ENCODE measurements at regions not wholly inside any gene's neighbourhood (a gene's known extent, or its start where the extent isn't known, plus 50 kb on each side); places are given as distances from the start of the nearest gene placed in this dataset.

GRCh38 chr16:17605784-17606183 is 135.0 kb upstream of the XYLT1 start:
- no peak for DNase-seq (ENCODE audit: low read depth)

GRCh38 chr16:17603626-17604025 is 132.9 kb upstream of the XYLT1 start:
- no peak for DNase-seq (ENCODE audit: low read depth)

DNA sequence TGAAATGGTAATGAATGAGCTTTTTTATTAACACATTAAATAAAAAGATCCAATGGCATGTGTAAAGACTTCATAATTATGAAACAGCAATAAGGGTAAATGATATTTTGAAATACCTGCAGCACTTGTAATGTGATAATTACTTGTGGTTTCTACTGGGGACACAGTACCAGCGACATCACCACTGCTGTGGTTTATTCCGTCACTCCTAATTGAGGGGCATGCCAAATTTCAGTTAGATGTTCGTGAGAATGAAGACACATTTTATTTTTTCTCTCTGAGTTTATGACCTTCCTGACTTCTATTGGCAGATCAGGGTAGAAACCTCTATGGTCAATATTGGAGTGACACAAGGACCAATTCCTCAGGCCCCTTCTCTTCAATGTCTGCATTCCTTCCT is 131.9 kb upstream of the XYLT1 start:
- DNase-seq (ENCODE audit: low read depth): no peak

DNA sequence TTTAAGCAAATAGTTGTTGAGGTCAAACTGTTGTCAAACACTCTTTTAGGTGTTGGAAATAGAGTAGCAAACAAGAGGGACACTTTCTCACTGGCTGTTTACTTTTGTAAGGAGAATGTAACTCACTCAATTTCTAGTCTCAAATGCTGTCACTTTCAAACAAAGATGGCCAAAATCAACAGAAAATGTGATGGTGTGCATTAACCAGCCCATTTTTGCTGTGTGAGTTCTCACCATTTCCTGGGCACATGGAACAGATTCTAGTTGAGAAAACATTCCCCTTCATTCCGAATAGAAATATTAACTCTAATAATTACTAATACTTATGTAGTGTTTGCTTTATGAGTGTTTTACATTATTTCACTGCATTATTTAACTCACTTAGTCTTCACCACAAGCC is 128.2 kb upstream of the XYLT1 start:
- DNase-seq (ENCODE audit: low read depth): no peak

DNA sequence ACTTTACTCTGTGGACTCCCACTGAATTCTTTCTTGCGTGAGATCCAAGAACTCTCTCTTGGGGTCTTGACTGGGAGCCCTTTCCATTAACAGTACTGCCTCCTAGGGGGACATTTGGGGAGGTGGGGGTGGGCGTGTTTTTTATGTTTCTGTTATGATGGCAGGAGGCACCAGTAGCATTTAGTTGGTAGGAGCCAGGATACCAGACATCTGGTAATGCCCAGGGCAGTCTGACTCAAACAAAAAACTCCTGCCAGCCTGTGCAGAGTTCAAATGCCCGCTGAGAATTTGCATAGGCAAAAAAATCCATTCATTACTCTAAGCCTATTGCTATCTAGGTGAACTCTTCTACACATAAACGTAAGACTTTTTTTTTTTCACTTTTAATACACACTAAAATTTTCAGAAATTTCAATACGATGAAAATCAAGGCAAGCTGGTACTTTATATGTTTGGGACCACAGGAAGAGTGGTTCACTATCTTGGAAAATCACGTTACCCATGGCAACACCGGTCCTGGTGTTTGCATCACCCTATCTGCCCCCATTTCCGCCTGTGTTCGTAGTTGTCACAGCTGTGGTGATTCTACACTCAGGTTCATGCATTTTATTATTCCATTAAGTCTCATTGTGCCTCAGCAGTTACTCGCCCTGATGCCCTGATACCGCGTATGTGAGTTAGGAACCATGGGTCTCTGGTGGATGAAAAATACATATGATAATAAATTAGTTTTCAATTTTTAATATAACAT is 121.1 kb upstream of the XYLT1 start:
- no peak for DNase-seq (ENCODE audit: low read depth)

GRCh38 chr16:17590711-17591654 is 120.2 kb upstream of the XYLT1 start:
- DNase-seq (ENCODE audit: low read depth): no peak

- no peak for DNase-seq (ENCODE audit: low read depth)
Measured at GRCh38 chr16:17589898-17590297, 119.1 kb upstream of the XYLT1 start.

- DNase-seq (ENCODE audit: low read depth): no peak
Measured at GRCh38 chr16:17585449-17586074, 114.8 kb upstream of the XYLT1 start.

- DNase-seq (ENCODE audit: low read depth): peak; percentile 46
Measured at GRCh38 chr16:17578981-17579874, 108.5 kb upstream of the XYLT1 start.

DNA sequence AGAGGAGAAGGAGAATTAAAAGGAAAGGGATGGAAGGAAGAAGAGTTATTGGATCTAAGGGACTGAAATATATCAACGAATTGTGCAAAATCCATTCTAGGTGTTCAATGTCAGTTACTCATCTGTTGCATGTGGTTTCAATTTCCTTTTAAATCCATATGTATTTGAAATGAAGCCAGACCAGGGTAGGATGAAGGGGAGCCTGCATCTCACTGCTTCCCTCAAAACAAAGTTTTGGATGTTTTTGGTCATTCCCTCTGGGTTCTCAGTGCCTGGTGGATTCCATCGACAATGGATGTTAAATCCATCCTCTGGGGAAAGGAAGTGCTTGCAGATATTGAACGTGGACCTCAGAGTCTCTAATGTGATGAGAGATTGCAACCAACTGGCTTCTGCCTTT is 103.5 kb upstream of the XYLT1 start:
- DNase-seq (ENCODE audit: low read depth): no peak

DNA sequence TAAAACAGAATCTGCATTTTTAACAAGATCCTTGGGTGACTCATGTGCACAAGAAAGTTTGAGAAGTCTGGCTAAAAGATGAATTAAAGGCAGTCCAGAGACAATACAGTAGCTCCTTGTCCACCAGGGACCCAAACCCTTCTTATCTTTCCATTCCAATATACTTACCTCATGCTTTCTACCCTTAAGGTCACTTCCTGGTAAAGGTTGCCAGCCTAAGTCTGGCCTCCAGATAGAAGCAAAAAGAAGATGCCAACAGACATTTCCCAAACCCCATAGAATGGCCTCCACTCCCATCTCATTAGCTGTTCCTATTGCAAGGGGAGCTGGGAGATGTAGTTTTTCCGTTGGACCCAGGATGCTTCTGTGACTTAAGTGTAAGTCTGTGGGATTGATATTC is 101.4 kb upstream of the XYLT1 start:
- DNase-seq (ENCODE audit: low read depth): no peak

GRCh38 chr16:17571499-17572093 is 100.8 kb upstream of the XYLT1 start:
- DNase-seq (ENCODE audit: low read depth): no peak

- DNase-seq (ENCODE audit: low read depth): no peak
Measured at GRCh38 chr16:17568239-17568638, 97.5 kb upstream of the XYLT1 start.

DNA sequence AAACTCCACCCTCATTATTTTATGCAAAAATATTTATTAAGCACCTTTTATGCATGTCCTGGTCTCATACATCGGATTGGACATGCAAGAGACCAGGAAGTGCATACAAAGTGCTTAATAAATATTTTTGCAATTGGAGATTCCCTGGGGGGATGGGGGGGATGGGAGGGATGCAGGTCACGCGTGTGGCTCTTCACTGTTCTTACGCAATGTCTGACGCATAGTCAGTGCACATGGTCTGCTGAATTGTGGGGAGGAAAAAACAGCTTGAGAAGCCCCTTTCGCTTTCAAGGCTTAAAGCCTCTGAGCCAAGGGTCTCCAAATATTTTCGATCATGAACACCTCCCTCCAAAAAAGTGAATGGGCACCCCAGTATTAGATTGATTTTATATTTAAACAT is 96.7 kb upstream of the XYLT1 start:
- no peak for DNase-seq (ENCODE audit: low read depth)

GRCh38 chr16:17566656-17567450 is 96.1 kb upstream of the XYLT1 start:
- DNase-seq (ENCODE audit: low read depth): no peak

DNA sequence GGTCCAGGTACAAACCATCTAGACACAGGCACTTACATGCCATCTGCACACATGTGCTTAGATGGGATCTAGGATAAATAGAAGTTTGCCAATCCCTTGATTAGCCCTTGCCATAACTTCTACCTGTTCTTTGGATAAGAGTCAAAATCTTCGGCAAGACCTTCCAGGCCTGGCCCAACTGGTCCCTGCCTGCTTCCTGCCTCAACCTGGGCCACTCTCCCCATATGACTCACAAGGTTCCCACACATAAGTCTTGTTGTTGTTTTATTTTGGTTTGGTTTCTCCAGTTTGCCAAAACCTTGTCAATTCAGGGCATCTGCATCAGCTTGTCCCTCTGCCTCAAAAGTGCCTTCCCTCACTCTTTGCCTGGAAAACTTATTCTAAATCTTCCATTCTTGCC is 95.3 kb upstream of the XYLT1 start:
- DNase-seq (ENCODE audit: low read depth): no peak

DNA sequence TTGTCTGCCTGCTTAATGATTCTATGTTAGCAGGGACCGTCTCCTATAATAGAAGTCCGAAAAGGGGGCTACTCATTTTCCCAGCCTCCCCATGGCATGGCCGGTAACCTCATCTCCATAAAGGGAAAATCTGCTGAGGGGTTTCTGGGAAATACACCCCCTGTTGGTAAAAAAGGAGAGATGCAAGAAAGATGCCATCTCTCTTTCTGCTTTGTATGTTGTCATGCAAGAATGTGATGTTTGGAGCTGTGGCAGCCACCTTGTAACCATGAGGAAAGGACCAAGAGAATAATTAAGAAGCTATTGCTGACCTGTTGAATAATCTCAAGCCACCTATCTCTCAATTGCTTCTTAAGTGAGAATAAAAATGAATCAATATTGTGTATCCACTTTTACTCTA is 94.8 kb upstream of the XYLT1 start:
- DNase-seq (ENCODE audit: low read depth): no peak

DNA sequence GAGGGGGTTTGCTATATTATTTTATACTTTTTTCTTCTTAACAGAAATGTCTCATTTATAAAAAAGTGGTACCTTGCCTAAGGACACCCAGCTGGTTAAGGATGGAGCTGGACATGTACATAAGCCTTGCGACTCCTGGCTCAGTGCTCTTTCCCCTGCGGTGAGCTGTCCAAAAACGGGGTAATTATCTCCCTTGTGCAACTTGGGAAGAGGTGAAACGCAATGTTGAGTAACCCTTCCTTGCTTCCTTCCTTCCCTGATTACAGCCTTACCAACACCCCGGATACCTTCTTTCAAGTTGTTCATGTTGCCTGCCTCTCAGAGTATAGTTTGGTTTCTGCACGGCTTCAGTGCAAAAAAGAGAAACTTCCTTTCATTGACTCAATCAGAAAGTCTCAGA is 94.1 kb upstream of the XYLT1 start:
- DNase-seq (ENCODE audit: low read depth): no peak

DNA sequence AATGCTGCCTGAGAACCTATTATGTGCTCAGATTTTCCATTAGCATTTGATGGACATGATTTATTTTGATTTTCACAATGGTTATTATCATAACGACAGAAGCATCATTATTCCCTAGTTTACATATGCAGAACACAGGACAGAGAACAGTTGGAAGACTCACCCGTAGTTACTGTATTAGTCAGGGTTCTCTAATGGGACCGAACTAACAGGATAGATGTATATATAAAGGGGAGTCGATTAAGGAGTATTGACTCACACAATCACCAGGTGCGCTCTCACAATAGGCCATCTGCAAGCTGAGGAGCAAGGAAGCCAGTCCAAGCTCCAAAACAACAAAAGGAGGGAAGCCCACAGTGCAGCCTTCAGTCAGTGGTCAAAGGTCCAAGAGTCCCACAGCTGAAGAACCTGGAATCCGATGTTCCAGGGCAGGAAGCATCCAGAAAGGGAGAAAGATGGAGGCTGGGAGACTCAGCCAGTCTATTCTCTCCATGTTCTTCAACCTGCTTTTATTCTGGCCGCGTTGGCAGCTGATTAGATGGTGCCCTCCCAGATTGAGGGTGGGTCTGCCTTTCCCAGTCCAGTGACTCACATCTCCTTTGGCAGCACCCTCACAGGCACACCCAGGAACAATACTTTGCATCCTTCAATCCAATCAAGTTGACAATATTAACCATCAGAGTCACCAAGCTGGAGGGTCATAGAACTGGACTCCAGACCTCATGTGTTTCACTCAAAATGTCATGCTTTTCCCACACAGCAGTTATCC is 92.7 kb upstream of the XYLT1 start:
- DNase-seq (ENCODE audit: low read depth): no peak
